Erythroblast (primary cell): ENCODE measurements at regions not wholly inside any gene's neighbourhood (a gene's known extent, or its start where the extent isn't known, plus 50 kb on each side); places are given as distances from the start of the nearest gene placed in this dataset.

Source experiments
- DNase-seq, 2 experiments: peaks; one replicate each; lab custom pipeline; 2025; lab: John Stamatoyannopoulos, UW
- GATA1 ChIP-seq: IDR thresholded peaks from 2 replicates; pipeline ENCODE4 v1.6.1; 2011; ENCODE audit warnings: low read depth, mild to moderate bottlenecking, control low read depth, low read length, moderate library complexity
- POLR2A ChIP-seq: IDR thresholded peaks from 2 replicates; pipeline ENCODE4 v1.6.1; 2011; ENCODE audit warnings: mild to moderate bottlenecking, low read length

- TF ChIP-seq GATA1 = no peak
- no peak for TF ChIP-seq POLR2A
- no peak for DNase-seq
These were observed 188.2 kb upstream of the FGGY start for GRCh38 chr1:59108481-59109317.

GRCh38 chr1:59110271-59110670 lies 186.6 kb upstream of the FGGY start:
- DNase-seq = no peak
- TF ChIP-seq POLR2A (no peak), GATA1 (no peak)

GRCh38 chr1:59113876-59114457 lies 182.9 kb upstream of the FGGY start:
- no peak for TF ChIP-seq GATA1
- TF ChIP-seq POLR2A = no peak
- no peak for DNase-seq

- TF ChIP-seq POLR2A = no peak
- TF ChIP-seq GATA1 = no peak
- no peak for DNase-seq
These were observed 181.0 kb upstream of the FGGY start for GRCh38 chr1:59115865-59116264.

GRCh38 chr1:59116920-59117542 lies 179.9 kb upstream of the FGGY start:
- TF ChIP-seq GATA1 (no peak), POLR2A (no peak)
- DNase-seq = no peak

GRCh38 chr1:59122527-59122926 lies 174.4 kb upstream of the FGGY start:
- no peak for DNase-seq
- TF ChIP-seq GATA1 = no peak
- no peak for TF ChIP-seq POLR2A

- TF ChIP-seq GATA1 (no peak), POLR2A (no peak)
- no peak for DNase-seq
These were observed 173.7 kb upstream of the FGGY start for GRCh38 chr1:59123081-59123681.

GRCh38 chr1:59124166-59124565 lies 172.7 kb upstream of the FGGY start:
- DNase-seq = no peak
- no peak for TF ChIP-seq POLR2A
- no peak for TF ChIP-seq GATA1

GRCh38 chr1:59125154-59125553 lies 171.7 kb upstream of the FGGY start:
- TF ChIP-seq POLR2A = no peak
- no peak for TF ChIP-seq GATA1
- DNase-seq = no peak

GRCh38 chr1:59125676-59126320 lies 171.1 kb upstream of the FGGY start:
- no peak for DNase-seq
- no peak for TF ChIP-seq POLR2A
- no peak for TF ChIP-seq GATA1

GRCh38 chr1:59126366-59126765 lies 170.5 kb upstream of the FGGY start:
- no peak for DNase-seq
- TF ChIP-seq POLR2A (no peak), GATA1 (no peak)

GRCh38 chr1:59128239-59128736 lies 168.6 kb upstream of the FGGY start:
- TF ChIP-seq GATA1 (no peak), POLR2A (no peak)
- DNase-seq = no peak

GRCh38 chr1:59128784-59129227 lies 168.1 kb upstream of the FGGY start:
- TF ChIP-seq POLR2A (no peak), GATA1 (no peak)
- no peak for DNase-seq
